ENCODE measurements at regions not wholly inside any gene's neighbourhood (a gene's known extent, or its start where the extent isn't known, plus 50 kb on each side); places are given as distances from the start of the nearest gene placed in this dataset.

GRCh38 chr7:116421298-116421697, 78.2 kb upstream of the CAV2 start:
- no peak for DNase-seq
- intact Hi-C loops (cut with DNase I) = no loop called here
- peaks cover 8% of the 10 kb centered on the region for H3K4me1 ChIP-seq (ENCODE audit: control insufficient read depth, insufficient read depth, low read length)
- H3K9me3 ChIP-seq (ENCODE audit: control insufficient read depth, low read length) = no peaks in the 10 kb centered on the region
- H3K27ac ChIP-seq (ENCODE audit: low read length) = no peak overlapping the region
- H3K27me3 ChIP-seq (ENCODE audit: control insufficient read depth, insufficient read depth) = no peaks in the 10 kb centered on the region
- 100% methylated on average over 1 of the region's 1 CpG for WGBS
- H3K4me3 ChIP-seq (ENCODE audit: low read length) = no peak overlapping the region
- ATAC-seq = no peak

GRCh38 chr7:116422683-116423082, 76.9 kb upstream of the CAV2 start:
- intact Hi-C loops (cut with DNase I) = no loop called here
- DNase-seq = no peak
- Histone ChIP-seq H3K4me1 (ENCODE audit: control insufficient read depth, insufficient read depth, low read length) (peaks cover 5% of the 10 kb centered on the region), H3K27ac (ENCODE audit: low read length) (no peak overlapping the region), H3K27me3 (ENCODE audit: control insufficient read depth, insufficient read depth) (no peaks in the 10 kb centered on the region), H3K9me3 (ENCODE audit: control insufficient read depth, low read length) (no peaks in the 10 kb centered on the region), H3K4me3 (ENCODE audit: low read length) (no peak overlapping the region)
- no peak for ATAC-seq

- DNase-seq (no peak), ATAC-seq (no peak)
- Histone ChIP-seq H3K27ac (ENCODE audit: low read length) (no peak overlapping the region), H3K4me1 (ENCODE audit: control insufficient read depth, insufficient read depth, low read length) (no peaks in the 10 kb centered on the region), H3K9me3 (ENCODE audit: control insufficient read depth, low read length) (no peaks in the 10 kb centered on the region), H3K27me3 (ENCODE audit: control insufficient read depth, insufficient read depth) (no peaks in the 10 kb centered on the region), H3K4me3 (ENCODE audit: low read length) (no peak overlapping the region)
- 63% methylated on average over 3 of the region's 3 CpGs for WGBS
- intact Hi-C loops (cut with DNase I) = no loop called here
Observed at GRCh38 chr7:116423499-116423898, 76.0 kb upstream of the CAV2 start.

- WGBS = 78% methylated on average over 3 of the region's 3 CpGs
- no peaks in the 10 kb centered on the region for H3K4me1 ChIP-seq (ENCODE audit: control insufficient read depth, insufficient read depth, low read length)
- intact Hi-C loops (cut with DNase I) = no loop called here
- no peaks in the 10 kb centered on the region for H3K9me3 ChIP-seq (ENCODE audit: control insufficient read depth, low read length)
- ATAC-seq (no peak), DNase-seq (no peak)
- H3K27ac ChIP-seq (ENCODE audit: low read length) = no peak overlapping the region
- no peak overlapping the region for H3K4me3 ChIP-seq (ENCODE audit: low read length)
- no peaks in the 10 kb centered on the region for H3K27me3 ChIP-seq (ENCODE audit: control insufficient read depth, insufficient read depth)
Observed at GRCh38 chr7:116425647-116426209, 73.8 kb upstream of the CAV2 start.

GRCh38 chr7:116426428-116427156, 72.9 kb upstream of the CAV2 start:
- WGBS = 57% methylated on average over 4 of the region's 4 CpGs
- peak; percentile 67 to 86 for ATAC-seq

GRCh38 chr7:116429986-116430619, 69.4 kb upstream of the CAV2 start:
- no peak for ATAC-seq
- intact Hi-C loops (cut with DNase I) = no loop called here

More at GRCh38 chr7:116426428-116427156, 72.9 kb upstream of the CAV2 start:
- H3K27ac ChIP-seq (ENCODE audit: low read length) = no peak overlapping the region
- no peaks in the 10 kb centered on the region for H3K4me1 ChIP-seq (ENCODE audit: control insufficient read depth, insufficient read depth, low read length)
- no peak for DNase-seq
- no peak overlapping the region for H3K4me3 ChIP-seq (ENCODE audit: low read length)
- H3K27me3 ChIP-seq (ENCODE audit: control insufficient read depth, insufficient read depth) = no peaks in the 10 kb centered on the region
- no peaks in the 10 kb centered on the region for H3K9me3 ChIP-seq (ENCODE audit: control insufficient read depth, low read length)
- intact Hi-C loops (cut with DNase I) = no loop called here

GRCh38 chr7:116431787-116432526, 67.6 kb upstream of the CAV2 start:
- WGBS = 93% methylated on average over 6 of the region's 6 CpGs
- H3K27me3 ChIP-seq (ENCODE audit: control insufficient read depth, insufficient read depth) = no peaks in the 10 kb centered on the region
- no peak for DNase-seq

More at GRCh38 chr7:116429986-116430619, 69.4 kb upstream of the CAV2 start:
- DNase-seq = no peak
- Histone ChIP-seq H3K4me1 (ENCODE audit: control insufficient read depth, insufficient read depth, low read length) (no peaks in the 10 kb centered on the region), H3K27ac (ENCODE audit: low read length) (no peak overlapping the region), H3K4me3 (ENCODE audit: low read length) (no peak overlapping the region), H3K27me3 (ENCODE audit: control insufficient read depth, insufficient read depth) (no peaks in the 10 kb centered on the region), H3K9me3 (ENCODE audit: control insufficient read depth, low read length) (no peaks in the 10 kb centered on the region)
- WGBS = 94% methylated on average over 1 of the region's 1 CpG

GRCh38 chr7:116432527-116432916, 67.0 kb upstream of the CAV2 start:
- no peaks in the 10 kb centered on the region for H3K27me3 ChIP-seq (ENCODE audit: control insufficient read depth, insufficient read depth)
- no peaks in the 10 kb centered on the region for H3K4me1 ChIP-seq (ENCODE audit: control insufficient read depth, insufficient read depth, low read length)
- H3K4me3 ChIP-seq (ENCODE audit: low read length) = no peak overlapping the region
- no peak overlapping the region for H3K27ac ChIP-seq (ENCODE audit: low read length)
- no peaks in the 10 kb centered on the region for H3K9me3 ChIP-seq (ENCODE audit: control insufficient read depth, low read length)
- ATAC-seq (no peak), DNase-seq (no peak)
- intact Hi-C loops (cut with DNase I) = no loop called here
- 75% methylated on average over 2 of the region's 2 CpGs for WGBS

More at GRCh38 chr7:116431787-116432526, 67.6 kb upstream of the CAV2 start:
- intact Hi-C loops (cut with DNase I) = no loop called here
- peak in 1 of 2 donors; percentile 11 for ATAC-seq
- H3K27ac ChIP-seq (ENCODE audit: low read length) = no peak overlapping the region
- no peak overlapping the region for H3K4me3 ChIP-seq (ENCODE audit: low read length)
- no peaks in the 10 kb centered on the region for H3K4me1 ChIP-seq (ENCODE audit: control insufficient read depth, insufficient read depth, low read length)
- no peaks in the 10 kb centered on the region for H3K9me3 ChIP-seq (ENCODE audit: control insufficient read depth, low read length)

- H3K4me1 ChIP-seq (ENCODE audit: control insufficient read depth, insufficient read depth, low read length) = no peaks in the 10 kb centered on the region
- no peaks in the 10 kb centered on the region for H3K27me3 ChIP-seq (ENCODE audit: control insufficient read depth, insufficient read depth)
- H3K4me3 ChIP-seq (ENCODE audit: low read length) = no peak overlapping the region
- ATAC-seq (no peak), DNase-seq (no peak)
- WGBS = 52% methylated on average over 1 of the region's 1 CpG
- intact Hi-C loops (cut with DNase I) = no loop called here
- no peak overlapping the region for H3K27ac ChIP-seq (ENCODE audit: low read length)
- H3K9me3 ChIP-seq (ENCODE audit: control insufficient read depth, low read length) = no peaks in the 10 kb centered on the region
Observed at GRCh38 chr7:116433246-116433645, 66.3 kb upstream of the CAV2 start.

- intact Hi-C loops (cut with DNase I) = no loop called here
- 88% methylated on average over 1 of the region's 1 CpG for WGBS
- no peak for ATAC-seq
- DNase-seq = no peak
- Histone ChIP-seq H3K4me1 (ENCODE audit: control insufficient read depth, insufficient read depth, low read length) (no peaks in the 10 kb centered on the region), H3K9me3 (ENCODE audit: control insufficient read depth, low read length) (no peaks in the 10 kb centered on the region), H3K4me3 (ENCODE audit: low read length) (no peak overlapping the region), H3K27me3 (ENCODE audit: control insufficient read depth, insufficient read depth) (no peaks in the 10 kb centered on the region), H3K27ac (ENCODE audit: low read length) (no peak overlapping the region)
Observed at GRCh38 chr7:116434820-116435341, 64.7 kb upstream of the CAV2 start.

All from right cardiac atrium (tissue), 5 donors.